ENCODE measurements at regions not wholly inside any gene's neighbourhood (a gene's known extent, or its start where the extent isn't known, plus 50 kb on each side); places are given as distances from the start of the nearest gene placed in this dataset.

DNA sequence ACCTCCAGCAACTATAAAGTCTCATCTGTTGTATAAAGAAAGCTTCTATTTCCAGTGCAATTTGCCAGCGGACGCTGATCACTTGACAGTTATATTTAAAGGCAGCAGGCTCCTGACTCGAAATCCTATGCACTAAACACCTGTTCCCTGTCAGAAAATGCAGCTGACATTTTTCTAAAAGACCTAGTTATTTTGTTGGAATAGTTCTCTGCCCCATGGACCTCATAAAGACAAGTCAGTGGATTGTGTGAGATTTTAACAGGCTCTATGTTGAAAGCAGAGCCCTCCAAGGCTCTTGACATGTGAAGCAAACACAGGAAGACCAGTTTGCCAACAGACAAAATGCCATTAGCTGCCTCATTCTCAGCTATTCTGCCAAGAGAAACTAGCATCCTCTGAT is 304.7 kb upstream of the KLF12 start:
- in situ Hi-C loops (cut with HindIII; ENCODE audit: low pct_unique_long_range_greater_than_20kb, low sequenced_read_pairs): no loop called here
- peak; percentile 4 for DNase-seq (ENCODE audit: low read depth, low spot score)

DNA sequence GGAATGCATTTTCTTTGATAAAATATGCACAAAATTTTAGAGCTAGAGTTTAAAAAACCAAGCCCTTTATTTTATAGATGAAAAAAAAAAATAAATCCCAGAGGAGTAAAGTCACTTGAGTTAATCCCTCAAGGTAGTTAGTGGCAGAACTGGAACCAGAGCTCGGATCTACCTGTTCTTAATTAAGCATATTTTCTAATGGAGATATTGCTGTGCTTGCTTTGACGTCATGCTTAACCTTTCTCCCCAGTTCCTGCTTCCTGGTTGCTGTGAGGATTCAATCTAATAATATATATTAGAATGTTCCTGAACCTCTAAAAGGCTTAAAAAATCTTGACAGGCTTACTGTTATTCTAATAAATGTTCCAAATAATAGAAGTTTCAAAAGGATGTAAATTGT is 300.6 kb upstream of the KLF12 start:
- DNase-seq (ENCODE audit: low read depth, low spot score): no peak
- in situ Hi-C loops (cut with HindIII; ENCODE audit: low pct_unique_long_range_greater_than_20kb, low sequenced_read_pairs): no loop called here

DNA sequence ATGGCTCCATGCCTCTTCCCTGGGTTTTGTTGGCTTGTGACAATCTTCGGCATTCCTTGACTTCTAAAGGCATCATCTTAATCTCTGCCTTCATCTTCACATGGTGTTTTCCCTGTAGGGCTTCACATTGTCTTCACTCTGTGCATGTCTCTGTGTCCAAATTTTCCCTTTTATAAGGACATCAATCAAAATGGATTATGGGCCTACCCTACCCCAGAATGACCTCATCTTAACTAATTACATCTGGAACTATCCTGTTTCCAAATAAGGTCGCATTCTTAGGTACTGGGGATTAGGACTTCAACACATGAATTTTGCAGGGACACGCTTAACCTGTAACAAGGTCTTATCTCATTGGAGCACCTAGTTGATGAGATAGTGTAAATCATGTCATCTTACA is 290.3 kb upstream of the KLF12 start:
- in situ Hi-C loops (cut with HindIII; ENCODE audit: low pct_unique_long_range_greater_than_20kb, low sequenced_read_pairs): no loop called here

DNA sequence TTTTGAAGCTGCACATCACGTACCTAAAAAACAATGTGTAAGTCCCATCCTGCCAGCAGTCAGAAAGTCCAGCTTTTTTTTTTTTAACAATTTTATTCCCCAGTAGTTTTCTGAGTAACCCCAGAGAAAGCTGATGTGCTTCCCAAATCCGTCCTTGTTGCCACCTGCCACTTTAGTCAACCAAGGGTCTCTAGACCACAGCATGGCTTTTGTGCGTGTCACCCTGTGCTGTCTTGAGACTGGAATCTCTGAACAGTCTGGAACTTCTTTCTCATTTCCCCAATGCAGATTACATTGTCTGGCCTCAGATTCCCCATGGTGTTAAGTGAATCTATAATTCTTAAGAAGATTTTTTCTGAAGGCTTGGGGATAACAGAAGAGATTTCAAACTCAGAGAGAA is 289.2 kb upstream of the KLF12 start:
- in situ Hi-C loops (cut with HindIII; ENCODE audit: low pct_unique_long_range_greater_than_20kb, low sequenced_read_pairs): no loop called here
- DNase-seq (ENCODE audit: low read depth, low spot score): no peak

More for the DNA sequence above, 290.3 kb upstream of the KLF12 start:
- no peak for DNase-seq (ENCODE audit: low read depth, low spot score)

DNA sequence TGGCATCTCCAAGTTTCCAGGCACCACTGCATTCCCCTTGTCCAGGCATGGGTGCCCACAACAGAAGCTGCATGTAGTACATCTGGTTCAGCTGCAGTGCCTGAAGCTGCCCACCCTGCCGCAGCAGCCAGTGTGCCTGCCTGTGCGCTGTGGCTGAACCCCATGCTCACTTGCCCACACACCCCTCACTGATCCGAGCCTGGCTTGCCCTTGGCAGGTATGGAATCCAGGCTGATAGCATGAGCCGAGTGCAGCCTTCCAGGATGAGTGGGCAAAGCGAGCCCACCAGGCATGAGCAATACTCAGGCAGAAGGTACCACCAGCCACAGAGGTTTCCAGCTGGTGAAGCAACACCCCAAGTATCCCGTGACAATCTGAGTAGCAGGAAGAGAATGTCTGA is 280.3 kb upstream of the KLF12 start:
- DNase-seq (ENCODE audit: low read depth, low spot score): no peak
- in situ Hi-C loops (cut with HindIII; ENCODE audit: low pct_unique_long_range_greater_than_20kb, low sequenced_read_pairs): no loop called here

DNA sequence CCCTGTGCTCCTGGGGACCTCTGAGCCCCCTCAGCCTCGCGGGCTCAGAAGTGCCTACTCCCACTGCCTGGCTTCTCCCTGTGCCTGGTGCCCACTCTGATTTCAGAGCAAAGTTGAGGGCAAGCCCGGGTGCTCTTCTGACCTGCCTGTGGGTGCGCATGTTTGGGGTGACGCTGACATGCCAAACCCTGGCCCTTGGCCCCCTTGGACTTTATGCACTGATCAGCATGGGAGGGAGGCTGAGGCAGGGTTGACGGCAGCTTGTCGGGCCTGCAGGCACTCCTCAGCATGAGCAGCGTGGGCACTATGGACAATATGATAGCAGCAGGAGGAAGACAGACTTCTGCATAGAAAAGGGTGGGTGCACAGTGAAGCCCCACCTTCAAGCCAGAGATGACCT is 279.3 kb upstream of the KLF12 start:
- DNase-seq (ENCODE audit: low read depth, low spot score): no peak
- in situ Hi-C loops (cut with HindIII; ENCODE audit: low pct_unique_long_range_greater_than_20kb, low sequenced_read_pairs): no loop called here

DNA sequence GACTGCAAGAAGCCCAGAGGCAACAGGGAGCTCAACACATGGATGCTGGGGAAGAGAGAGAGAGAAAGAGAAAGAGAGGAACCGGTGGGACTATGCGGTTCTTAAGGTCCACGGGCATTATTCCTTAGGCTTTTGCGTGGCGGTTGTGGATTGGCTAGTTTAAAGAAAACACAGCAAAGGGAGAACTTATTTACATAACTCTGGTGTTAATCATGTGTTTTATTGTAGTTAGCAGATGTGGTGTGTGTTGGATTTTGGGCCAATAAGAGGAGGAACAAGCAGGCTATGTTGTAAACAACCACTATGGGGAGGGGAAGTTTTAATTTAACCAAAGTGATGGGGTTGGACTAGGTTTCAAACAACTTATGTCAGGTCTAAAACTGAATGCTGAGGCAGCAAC is 275.3 kb upstream of the KLF12 start:
- no peak for DNase-seq (ENCODE audit: low read depth, low spot score)
- in situ Hi-C loops (cut with HindIII; ENCODE audit: low pct_unique_long_range_greater_than_20kb, low sequenced_read_pairs): no loop called here

DNA sequence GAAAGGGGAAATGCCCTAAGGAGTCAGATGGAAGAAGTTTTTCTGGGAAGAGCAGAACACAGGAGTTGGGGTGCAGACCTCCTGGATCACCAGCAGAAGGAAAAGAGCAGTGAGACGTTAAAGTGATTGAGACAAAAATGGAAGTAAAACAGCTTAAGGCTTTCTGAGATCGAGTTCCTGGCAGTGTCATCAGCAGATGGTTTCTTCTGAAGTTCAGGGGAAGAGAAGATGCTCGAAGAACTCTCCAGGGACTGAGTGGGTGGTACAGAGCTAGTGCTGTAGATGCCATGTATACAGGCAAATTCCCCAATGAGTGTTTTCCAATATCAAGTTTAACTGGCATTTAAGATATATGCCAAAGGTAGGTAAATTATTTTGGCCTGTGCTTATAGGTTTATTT is 272.2 kb upstream of the KLF12 start:
- in situ Hi-C loops (cut with HindIII; ENCODE audit: low pct_unique_long_range_greater_than_20kb, low sequenced_read_pairs): no loop called here
- DNase-seq (ENCODE audit: low read depth, low spot score): no peak

DNA sequence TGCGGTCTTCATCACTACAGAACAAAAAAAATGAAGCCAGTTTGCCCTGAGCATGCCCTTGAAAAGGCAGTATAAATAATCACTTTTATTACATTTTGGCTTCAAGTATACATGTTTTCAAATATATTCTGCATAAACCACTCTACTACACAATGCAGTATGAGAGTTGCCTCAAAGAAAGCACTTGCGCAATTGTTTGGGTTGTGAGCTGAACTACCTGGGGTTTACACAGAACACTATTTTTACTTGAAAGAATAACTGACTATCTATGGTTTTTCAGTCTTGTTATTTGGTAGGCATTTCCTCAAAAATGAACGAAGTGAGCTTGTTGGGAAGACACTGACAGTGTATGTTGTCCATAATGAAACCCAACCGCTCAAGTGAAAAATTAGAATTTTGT is 264.4 kb upstream of the KLF12 start:
- in situ Hi-C loops (cut with HindIII; ENCODE audit: low pct_unique_long_range_greater_than_20kb, low sequenced_read_pairs): no loop called here
- no peak for DNase-seq (ENCODE audit: low read depth, low spot score)

DNA sequence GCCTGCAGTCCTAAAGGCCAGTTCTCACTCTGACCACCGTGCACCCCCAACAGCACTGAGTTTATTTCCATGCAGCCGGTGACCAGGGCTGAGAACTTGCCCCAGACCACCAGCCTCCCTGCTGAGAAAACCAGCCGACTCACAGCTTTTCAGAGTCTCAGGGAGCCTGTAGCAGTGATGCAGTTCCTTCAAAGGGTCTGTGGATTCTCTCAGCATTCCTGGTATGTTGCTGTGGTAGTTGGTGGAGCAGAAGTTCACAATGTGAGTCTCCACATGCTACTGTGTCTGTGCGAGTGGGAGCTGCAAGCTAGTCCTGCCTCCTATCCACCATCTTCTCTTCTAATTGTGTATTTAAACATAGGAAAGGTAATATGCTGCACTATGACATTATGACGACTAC is 254.9 kb upstream of the KLF12 start:
- DNase-seq (ENCODE audit: low read depth, low spot score): no peak
- in situ Hi-C loops (cut with HindIII; ENCODE audit: low pct_unique_long_range_greater_than_20kb, low sequenced_read_pairs): no loop called here

DNA sequence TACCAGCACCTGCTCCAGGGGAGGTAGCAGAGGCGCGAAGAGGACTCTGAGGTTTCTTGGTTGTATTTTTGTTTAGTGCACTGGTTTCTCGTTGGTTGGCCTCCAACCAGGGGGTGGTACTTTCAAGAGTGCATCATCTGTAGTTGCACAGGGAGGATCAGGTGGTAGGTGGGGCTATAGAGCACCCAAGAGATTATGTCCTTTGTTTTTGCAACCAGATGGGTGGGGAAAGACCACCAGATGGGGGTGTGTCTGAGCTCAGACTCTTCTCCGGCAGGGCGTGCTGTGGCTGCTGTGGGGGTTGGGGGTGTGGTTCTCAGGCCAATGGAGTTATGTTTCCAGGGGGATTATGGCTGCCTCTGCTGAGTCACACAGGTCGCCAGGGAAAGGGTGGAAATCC is 254.4 kb upstream of the KLF12 start:
- no peak for DNase-seq (ENCODE audit: low read depth, low spot score)
- in situ Hi-C loops (cut with HindIII; ENCODE audit: low pct_unique_long_range_greater_than_20kb, low sequenced_read_pairs): no loop called here

DNA sequence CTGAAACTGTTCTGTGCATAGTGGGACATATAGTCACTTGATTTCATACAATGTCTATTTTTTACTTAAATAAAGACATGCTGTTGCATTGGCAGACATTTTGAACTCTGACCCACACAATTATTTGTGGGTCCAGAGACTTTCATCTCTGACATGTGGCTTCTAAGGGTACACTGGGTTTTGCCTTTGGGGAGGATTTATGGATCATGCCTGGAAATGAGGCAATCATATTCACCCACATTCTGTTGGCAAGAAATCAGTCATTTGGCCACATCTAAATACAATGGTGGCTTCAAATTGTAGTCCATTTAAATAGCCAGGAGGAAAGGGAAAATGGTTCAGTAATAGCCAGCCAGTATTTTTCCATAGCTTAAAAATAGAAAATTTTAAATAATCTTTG is 238.3 kb upstream of the KLF12 start:
- no peak for DNase-seq (ENCODE audit: low read depth, low spot score)
- in situ Hi-C loops (cut with HindIII; ENCODE audit: low pct_unique_long_range_greater_than_20kb, low sequenced_read_pairs): no loop called here

DNA sequence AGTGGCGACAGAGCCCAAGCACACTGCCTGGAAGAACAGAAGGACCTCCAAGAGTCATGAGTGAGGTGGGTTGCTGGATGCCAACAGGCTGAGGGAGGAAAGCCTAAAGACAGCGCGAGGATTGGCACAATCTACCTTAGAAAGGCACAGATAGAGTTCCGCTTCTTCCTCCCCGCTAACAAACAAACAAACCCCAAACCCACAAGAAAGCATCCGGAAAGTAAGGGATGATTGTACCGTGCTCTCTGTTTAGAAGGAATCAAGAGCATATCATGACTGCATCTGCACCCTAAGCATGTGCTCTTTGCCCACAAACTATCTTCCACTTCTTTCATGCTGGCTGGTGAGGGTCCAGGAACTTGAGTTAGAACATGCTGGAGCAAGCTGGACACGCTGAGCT is 233.0 kb upstream of the KLF12 start:
- in situ Hi-C loops (cut with HindIII; ENCODE audit: low pct_unique_long_range_greater_than_20kb, low sequenced_read_pairs): no loop called here
- DNase-seq (ENCODE audit: low read depth, low spot score): no peak

DNA sequence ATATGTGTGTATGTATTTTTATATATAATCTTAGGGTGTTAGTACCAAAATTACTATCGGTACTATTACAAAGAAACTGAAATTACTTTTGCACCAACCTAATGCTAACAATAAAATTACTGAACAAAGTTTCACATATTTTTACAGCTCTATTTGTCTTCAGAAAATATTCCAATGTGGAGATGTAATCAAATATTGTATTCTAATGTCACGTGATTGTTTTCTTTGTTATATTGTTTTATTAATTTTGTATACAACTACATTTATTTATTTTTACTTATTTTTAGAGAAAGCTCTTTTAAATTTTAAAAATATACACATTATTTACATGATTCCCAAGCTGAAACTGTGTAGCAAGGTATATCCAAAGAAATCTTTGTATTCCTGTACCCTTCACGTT is 227.1 kb upstream of the KLF12 start:
- DNase-seq (ENCODE audit: low read depth, low spot score): no peak
- in situ Hi-C loops (cut with HindIII; ENCODE audit: low pct_unique_long_range_greater_than_20kb, low sequenced_read_pairs): no loop called here

DNA sequence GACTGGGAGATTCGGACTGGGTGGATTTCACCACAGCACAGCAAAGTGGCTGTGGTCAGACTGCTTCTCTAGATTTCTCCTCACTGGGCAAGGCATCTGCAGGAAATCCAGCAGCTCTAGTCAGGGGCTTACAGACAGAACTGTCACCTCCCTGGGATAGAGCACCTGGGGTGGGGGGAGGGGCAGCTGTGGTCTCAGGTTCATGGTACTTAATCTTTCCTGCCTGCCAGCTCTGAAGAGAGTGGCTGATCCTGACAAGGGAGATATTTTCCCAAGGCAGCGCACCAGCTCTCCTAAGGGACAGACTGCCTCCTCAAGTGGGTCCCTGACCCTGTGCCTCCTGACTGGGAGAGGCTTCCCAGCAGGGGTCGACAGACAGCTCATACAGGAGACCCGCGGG is 212.8 kb upstream of the KLF12 start:
- in situ Hi-C loops (cut with HindIII; ENCODE audit: low pct_unique_long_range_greater_than_20kb, low sequenced_read_pairs): no loop called here
- no peak for DNase-seq (ENCODE audit: low read depth, low spot score)

DNA sequence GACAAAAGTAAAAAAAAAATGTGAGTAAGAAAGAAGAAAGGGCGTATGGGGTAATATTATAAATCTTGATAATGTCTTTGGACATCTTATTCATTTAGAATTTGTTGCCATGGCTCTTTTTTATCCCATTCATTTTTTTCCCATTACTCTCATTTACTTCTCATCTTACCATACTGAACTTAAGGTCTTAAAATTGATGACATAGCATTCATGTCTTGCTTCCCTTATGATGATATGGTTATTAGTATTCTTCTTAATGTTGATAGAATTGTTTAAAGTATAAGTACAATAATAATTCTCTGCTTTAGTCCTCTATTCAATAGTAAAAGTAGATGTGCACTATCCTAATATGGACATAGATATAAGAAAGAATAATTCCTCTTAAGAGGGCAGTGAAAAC is 204.1 kb upstream of the KLF12 start:
- no peak for DNase-seq (ENCODE audit: low read depth, low spot score)
- in situ Hi-C loops (cut with HindIII; ENCODE audit: low pct_unique_long_range_greater_than_20kb, low sequenced_read_pairs): no loop called here

DNA sequence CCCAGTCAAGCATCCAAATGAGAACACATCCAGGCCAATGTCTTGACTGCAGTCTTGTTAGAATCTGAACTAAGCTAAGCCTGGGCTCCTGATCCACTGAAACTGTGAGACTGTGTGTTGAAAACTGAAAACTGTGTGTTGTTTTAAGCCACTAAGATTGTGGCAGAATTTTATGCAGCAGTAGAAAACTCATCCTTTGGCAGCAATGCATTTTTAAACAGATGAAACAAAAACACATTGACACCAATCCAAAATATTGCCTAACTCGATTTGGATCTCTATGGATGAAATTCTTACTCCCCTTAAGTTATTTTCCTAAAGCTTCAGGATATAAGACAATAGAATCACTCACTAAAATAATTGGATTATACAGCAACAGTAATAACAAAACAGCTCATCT is 202.3 kb upstream of the KLF12 start:
- no peak for DNase-seq (ENCODE audit: low read depth, low spot score)
- in situ Hi-C loops (cut with HindIII; ENCODE audit: low pct_unique_long_range_greater_than_20kb, low sequenced_read_pairs): no loop called here

DNA sequence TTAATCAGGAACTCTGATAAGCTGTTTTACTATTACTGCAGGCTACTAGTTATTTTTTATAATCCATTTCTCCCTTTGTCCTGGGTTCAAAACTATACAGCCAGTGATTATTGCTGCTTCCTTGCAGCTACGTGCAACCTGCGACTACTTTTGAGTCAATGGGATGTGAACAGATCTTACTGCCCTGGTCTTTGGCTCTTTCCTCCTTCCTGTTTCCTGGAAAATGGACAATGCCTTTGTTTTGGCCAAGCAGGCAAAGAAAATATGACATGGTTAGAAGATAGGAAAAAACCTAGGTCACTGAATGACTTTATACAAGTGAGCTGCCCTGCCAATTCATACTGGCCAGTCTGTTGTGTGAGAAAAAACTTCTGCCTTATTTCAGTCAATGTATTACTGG is 201.2 kb upstream of the KLF12 start:
- in situ Hi-C loops (cut with HindIII; ENCODE audit: low pct_unique_long_range_greater_than_20kb, low sequenced_read_pairs): no loop called here
- DNase-seq (ENCODE audit: low read depth, low spot score): no peak

DNA sequence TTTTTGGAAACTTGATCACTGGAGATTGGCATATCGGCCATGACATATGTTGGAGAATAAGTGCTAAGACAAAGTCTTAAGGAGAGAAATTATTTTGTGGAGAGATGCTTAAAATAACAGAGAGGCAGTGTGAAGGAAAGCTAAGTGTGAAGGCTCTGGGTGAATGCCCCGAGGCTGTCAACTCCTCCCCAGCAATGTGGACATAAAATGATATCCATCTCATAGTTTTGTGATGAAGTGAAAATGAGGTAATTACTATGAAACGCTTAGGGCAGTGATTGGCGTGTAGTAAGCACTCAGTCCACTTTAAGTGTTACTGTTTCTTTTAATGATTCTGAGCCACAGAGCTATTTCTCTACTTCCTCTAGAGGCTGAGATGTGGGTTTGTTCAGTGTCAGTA is 195.8 kb upstream of the KLF12 start:
- DNase-seq (ENCODE audit: low read depth, low spot score): no peak
- in situ Hi-C loops (cut with HindIII; ENCODE audit: low pct_unique_long_range_greater_than_20kb, low sequenced_read_pairs): no loop called here

DNA sequence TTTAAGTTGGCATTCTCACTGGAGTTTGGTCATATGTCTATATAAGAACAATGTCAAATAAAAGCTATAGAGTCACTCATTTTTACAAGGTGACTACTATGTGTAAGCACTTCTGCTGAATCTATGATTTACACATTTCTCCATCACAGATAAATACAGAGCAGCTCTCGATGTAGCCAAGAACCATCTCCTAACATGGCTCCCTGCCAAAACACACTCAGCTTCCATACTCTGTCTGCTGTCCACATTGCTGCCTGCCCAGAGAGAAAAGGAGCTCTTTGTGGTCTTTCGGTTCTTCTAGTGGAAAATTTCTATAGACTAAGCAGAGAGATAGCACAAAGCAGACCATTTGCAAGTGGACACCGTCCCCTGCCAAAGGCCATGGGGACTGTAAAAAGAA is 190.9 kb upstream of the KLF12 start:
- DNase-seq (ENCODE audit: low read depth, low spot score): peak; percentile 77

DNA sequence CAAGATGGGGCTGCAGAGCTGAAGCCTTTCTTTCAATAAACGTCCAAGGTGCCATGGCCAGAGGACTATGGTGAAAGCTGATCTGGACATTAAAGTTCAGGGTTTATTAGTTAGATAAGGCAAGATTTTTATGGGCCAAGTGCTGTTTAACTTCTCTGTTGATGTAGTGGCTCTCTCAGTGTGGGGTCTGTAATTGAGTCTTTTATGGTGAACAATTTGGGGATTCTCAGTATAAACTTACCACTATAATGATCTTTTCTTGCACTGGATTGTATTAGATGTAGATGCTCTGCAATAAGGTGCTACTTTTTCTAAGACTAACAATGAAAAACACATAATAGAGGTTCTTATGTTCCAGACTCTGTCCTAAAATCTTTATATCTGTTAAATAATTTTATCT is 190.1 kb upstream of the KLF12 start:
- DNase-seq (ENCODE audit: low read depth, low spot score): no peak
- in situ Hi-C loops (cut with HindIII; ENCODE audit: low pct_unique_long_range_greater_than_20kb, low sequenced_read_pairs): no loop called here

More for the DNA sequence above, 190.9 kb upstream of the KLF12 start:
- in situ Hi-C loops (cut with HindIII; ENCODE audit: low pct_unique_long_range_greater_than_20kb, low sequenced_read_pairs): no loop called here

All from SK-MEL-5 (cell line).